ENCODE measurements at regions not wholly inside any gene's neighbourhood (a gene's known extent, or its start where the extent isn't known, plus 50 kb on each side); places are given as distances from the start of the nearest gene placed in this dataset.

DNA sequence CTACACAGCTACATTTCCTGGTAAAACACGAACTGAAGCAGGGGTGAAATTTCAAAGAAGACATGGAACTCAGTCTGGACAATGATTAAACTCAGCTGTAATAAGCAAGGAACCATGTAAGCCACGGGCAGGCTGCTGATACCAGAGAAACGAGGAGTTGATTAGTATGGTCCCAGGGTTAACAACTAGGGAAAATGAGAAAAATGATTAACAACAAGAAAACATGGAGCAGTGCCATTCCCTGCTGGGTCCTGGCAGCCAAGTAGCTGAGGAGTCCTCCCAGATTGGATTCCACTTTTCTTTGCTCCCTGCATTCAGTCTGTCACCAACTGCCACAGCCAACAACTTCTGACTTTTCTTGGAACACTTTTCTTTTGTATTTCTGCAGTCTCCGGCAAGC is 517.0 kb upstream of the KLHL29 start:
- no peaks in the 10 kb centered on the region for H3K4me1 Mint-ChIP-seq
- H3K9me3 Mint-ChIP-seq = no peaks in the 10 kb centered on the region
- ChIA-PET CTCF (no interaction called here), POLR2A (no interaction called here)
- ATAC-seq = no peak
- no peak overlapping the region for H3K27ac Mint-ChIP-seq
- H3K36me3 Mint-ChIP-seq = no peaks in the 10 kb centered on the region
- no peak overlapping the region for H3K4me3 Mint-ChIP-seq
- DNase-seq (ENCODE audit: low spot score) = no peak
- no peaks in the 10 kb centered on the region for H3K27me3 Mint-ChIP-seq (ENCODE audit: low read depth)
- no peak for TF ChIP-seq EMX1 (CRISPR knock-in tag; IDR thresholded peaks at IDR 0.05)
- TF ChIP-seq, protein P1, sequence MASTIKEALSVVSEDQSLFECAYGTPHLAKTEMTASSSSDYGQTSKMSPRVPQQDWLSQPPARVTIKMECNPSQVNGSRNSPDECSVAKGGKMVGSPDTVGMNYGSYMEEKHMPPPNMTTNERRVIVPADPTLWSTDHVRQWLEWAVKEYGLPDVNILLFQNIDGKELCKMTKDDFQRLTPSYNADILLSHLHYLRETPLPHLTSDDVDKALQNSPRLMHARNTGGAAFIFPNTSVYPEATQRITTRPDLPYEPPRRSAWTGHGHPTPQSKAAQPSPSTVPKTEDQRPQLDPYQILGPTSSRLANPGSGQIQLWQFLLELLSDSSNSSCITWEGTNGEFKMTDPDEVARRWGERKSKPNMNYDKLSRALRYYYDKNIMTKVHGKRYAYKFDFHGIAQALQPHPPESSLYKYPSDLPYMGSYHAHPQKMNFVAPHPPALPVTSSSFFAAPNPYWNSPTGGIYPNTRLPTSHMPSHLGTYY (CRISPR knock-in tag; IDR thresholded peaks at IDR 0.05) = no peak

DNA sequence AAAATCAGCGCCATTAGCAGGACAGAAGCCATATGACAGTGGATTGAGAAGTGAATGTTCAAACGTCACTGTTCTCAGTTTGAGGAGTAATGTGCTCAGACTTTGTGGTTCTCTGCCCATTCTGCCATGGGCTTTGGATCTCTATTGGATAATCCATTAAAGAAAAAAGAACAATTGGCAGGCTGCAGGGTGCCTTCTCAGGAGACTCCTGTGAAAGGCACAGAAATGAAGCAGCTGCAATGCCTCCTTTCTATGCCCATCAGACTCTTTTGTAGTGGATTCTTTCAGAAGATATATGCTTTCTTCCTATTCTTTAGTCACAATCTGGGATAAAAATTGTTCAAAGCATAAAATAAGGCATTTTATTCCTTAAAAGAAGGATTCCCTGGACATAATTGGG is 506.9 kb upstream of the KLHL29 start:
- H3K27ac Mint-ChIP-seq = no peak overlapping the region
- TF ChIP-seq E2F4 (CRISPR knock-in tag; IDR thresholded peaks at IDR 0.05; ENCODE audit: borderline replicate concordance, low read depth) = no peak
- TF ChIP-seq GABPB1 (CRISPR knock-in tag; IDR thresholded peaks at IDR 0.05) = no peak
- no peak for TF ChIP-seq ZNF121 (CRISPR knock-in tag; IDR thresholded peaks at IDR 0.05)
- no peak for TF ChIP-seq ATF2 (CRISPR knock-in tag; IDR thresholded peaks at IDR 0.05; ENCODE audit: borderline replicate concordance, low read depth)
- no peak for TF ChIP-seq E2F5 (CRISPR knock-in tag; IDR thresholded peaks at IDR 0.05)
- no peak for TF ChIP-seq OVOL2 (CRISPR knock-in tag; IDR thresholded peaks at IDR 0.05; ENCODE audit: borderline replicate concordance)
- no peak for TF ChIP-seq TCF7 (CRISPR knock-in tag; IDR thresholded peaks at IDR 0.05; ENCODE audit: low read depth)
- no peak for TF ChIP-seq CREB1 (CRISPR knock-in tag; IDR thresholded peaks at IDR 0.05)
- TF ChIP-seq, protein P2, sequence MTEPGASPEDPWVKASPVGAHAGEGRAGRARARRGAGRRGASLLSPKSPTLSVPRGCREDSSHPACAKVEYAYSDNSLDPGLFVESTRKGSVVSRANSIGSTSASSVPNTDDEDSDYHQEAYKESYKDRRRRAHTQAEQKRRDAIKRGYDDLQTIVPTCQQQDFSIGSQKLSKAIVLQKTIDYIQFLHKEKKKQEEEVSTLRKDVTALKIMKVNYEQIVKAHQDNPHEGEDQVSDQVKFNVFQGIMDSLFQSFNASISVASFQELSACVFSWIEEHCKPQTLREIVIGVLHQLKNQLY (CRISPR knock-in tag; IDR thresholded peaks at IDR 0.05) = no peak
- no peak for TF ChIP-seq NR1H2 (CRISPR knock-in tag; IDR thresholded peaks at IDR 0.05)
- no peak for TF ChIP-seq ZNF396 (CRISPR knock-in tag; IDR thresholded peaks at IDR 0.05; ENCODE audit: borderline replicate concordance)
- no peak for TF ChIP-seq NFE2L1 (CRISPR knock-in tag; IDR thresholded peaks at IDR 0.05)
- TF ChIP-seq JAZF1 (CRISPR knock-in tag; IDR thresholded peaks at IDR 0.05) = no peak
- no peak for TF ChIP-seq FOXJ3 (CRISPR knock-in tag; IDR thresholded peaks at IDR 0.05; ENCODE audit: borderline replicate concordance)
- TF ChIP-seq, protein P3, sequence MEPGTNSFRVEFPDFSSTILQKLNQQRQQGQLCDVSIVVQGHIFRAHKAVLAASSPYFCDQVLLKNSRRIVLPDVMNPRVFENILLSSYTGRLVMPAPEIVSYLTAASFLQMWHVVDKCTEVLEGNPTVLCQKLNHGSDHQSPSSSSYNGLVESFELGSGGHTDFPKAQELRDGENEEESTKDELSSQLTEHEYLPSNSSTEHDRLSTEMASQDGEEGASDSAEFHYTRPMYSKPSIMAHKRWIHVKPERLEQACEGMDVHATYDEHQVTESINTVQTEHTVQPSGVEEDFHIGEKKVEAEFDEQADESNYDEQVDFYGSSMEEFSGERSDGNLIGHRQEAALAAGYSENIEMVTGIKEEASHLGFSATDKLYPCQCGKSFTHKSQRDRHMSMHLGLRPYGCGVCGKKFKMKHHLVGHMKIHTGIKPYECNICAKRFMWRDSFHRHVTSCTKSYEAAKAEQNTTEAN (CRISPR knock-in tag; IDR thresholded peaks at IDR 0.05) = no peak
- no peak for TF ChIP-seq USF2 (CRISPR knock-in tag; IDR thresholded peaks at IDR 0.05)
- no peak for TF ChIP-seq AR (CRISPR knock-in tag; IDR thresholded peaks at IDR 0.05)
- no peak for TF ChIP-seq TEAD1 (CRISPR knock-in tag; IDR thresholded peaks at IDR 0.05)
- TF ChIP-seq, protein P4, sequence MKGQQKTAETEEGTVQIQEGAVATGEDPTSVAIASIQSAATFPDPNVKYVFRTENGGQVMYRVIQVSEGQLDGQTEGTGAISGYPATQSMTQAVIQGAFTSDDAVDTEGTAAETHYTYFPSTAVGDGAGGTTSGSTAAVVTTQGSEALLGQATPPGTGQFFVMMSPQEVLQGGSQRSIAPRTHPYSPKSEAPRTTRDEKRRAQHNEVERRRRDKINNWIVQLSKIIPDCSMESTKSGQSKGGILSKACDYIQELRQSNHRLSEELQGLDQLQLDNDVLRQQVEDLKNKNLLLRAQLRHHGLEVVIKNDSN (CRISPR knock-in tag; IDR thresholded peaks at IDR 0.05) = no peak
- no peak for TF ChIP-seq FOXP1 (CRISPR knock-in tag; IDR thresholded peaks at IDR 0.05; ENCODE audit: borderline replicate concordance)
- no peak for DNase-seq (ENCODE audit: low spot score)

More for the DNA sequence above, 506.9 kb upstream of the KLHL29 start:
- no peak; the same call in 1 of the 2 replicates for ATAC-seq
- CTCF ChIA-PET = no interaction called here
- no peaks in the 10 kb centered on the region for H3K27me3 Mint-ChIP-seq (ENCODE audit: low read depth)
- POLR2A ChIA-PET = no interaction called here
- H3K36me3 Mint-ChIP-seq = peaks cover 10% of the 10 kb centered on the region
- H3K4me1 Mint-ChIP-seq = peaks cover 17% of the 10 kb centered on the region
- peaks cover 20% of the 10 kb centered on the region for H3K9me3 Mint-ChIP-seq
- H3K4me3 Mint-ChIP-seq = no peak overlapping the region

Measured in WTC11 (cell line).